HFFc6 (cell line): ENCODE measurements at regions not wholly inside any gene's neighbourhood (a gene's known extent, or its start where the extent isn't known, plus 50 kb on each side); places are given as distances from the start of the nearest gene placed in this dataset.

Experiments used
- DNase-seq: peaks from one replicate; pipeline ENCODE4 v3.0.0-alpha.2; 2018
- H3K27ac Mint-ChIP-seq: 2 replicates; pipeline ENCODE4 v1.8.0; 2020; ENCODE audit warnings: mild to moderate bottlenecking, mixed read lengths
- H3K27me3 Mint-ChIP-seq: 2 replicates; pipeline ENCODE4 v1.8.0; 2021; ENCODE audit warnings: mild to moderate bottlenecking, moderate library complexity, mixed read lengths; ENCODE audit not compliant: insufficient read depth
- H3K36me3 Mint-ChIP-seq: 2 replicates; pipeline ENCODE4 v1.8.0; 2021; ENCODE audit warnings: low read depth, mixed read lengths
- H3K4me1 Mint-ChIP-seq: 2 replicates; pipeline ENCODE4 v1.8.0; 2020; ENCODE audit warnings: low read depth, mixed read lengths
- H3K4me3 Mint-ChIP-seq: 2 replicates; pipeline ENCODE4 v1.8.0; 2020; ENCODE audit warnings: mild to moderate bottlenecking, moderate library complexity, mixed read lengths
- H3K9me3 Mint-ChIP-seq: 2 replicates; pipeline ENCODE4 v1.8.0; 2020; ENCODE audit warnings: mild to moderate bottlenecking, mixed read lengths
- TF ChIP-seq, protein P1 (sequence below): fragments of 200-600 bp; sonication (generic); IDR thresholded peaks from 2 replicates; pipeline ENCODE4 v1.5.0; 2021; ENCODE audit warnings: antibody characterized with exemption, mild to moderate bottlenecking

GRCh38 chr4:180100433-180101344 is 2142.5 kb upstream of the TENM3 start:
- no peaks in the 10 kb centered on the region for H3K4me1 Mint-ChIP-seq
- no peak overlapping the region for H3K4me3 Mint-ChIP-seq
- peaks cover 4% of the 10 kb centered on the region; the same call in 1 of the 2 replicates for H3K36me3 Mint-ChIP-seq
- no peaks in the 10 kb centered on the region for H3K27me3 Mint-ChIP-seq
- TF ChIP-seq, protein P1, sequence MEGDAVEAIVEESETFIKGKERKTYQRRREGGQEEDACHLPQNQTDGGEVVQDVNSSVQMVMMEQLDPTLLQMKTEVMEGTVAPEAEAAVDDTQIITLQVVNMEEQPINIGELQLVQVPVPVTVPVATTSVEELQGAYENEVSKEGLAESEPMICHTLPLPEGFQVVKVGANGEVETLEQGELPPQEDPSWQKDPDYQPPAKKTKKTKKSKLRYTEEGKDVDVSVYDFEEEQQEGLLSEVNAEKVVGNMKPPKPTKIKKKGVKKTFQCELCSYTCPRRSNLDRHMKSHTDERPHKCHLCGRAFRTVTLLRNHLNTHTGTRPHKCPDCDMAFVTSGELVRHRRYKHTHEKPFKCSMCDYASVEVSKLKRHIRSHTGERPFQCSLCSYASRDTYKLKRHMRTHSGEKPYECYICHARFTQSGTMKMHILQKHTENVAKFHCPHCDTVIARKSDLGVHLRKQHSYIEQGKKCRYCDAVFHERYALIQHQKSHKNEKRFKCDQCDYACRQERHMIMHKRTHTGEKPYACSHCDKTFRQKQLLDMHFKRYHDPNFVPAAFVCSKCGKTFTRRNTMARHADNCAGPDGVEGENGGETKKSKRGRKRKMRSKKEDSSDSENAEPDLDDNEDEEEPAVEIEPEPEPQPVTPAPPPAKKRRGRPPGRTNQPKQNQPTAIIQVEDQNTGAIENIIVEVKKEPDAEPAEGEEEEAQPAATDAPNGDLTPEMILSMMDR = no peak
- no peak for DNase-seq
- H3K9me3 Mint-ChIP-seq = peaks cover 31% of the 10 kb centered on the region
- H3K27ac Mint-ChIP-seq = no peak overlapping the region

GRCh38 chr4:180101348-180102083 is 2141.7 kb upstream of the TENM3 start:
- TF ChIP-seq, protein P1 = no peak
- H3K27me3 Mint-ChIP-seq = no peaks in the 10 kb centered on the region
- H3K4me1 Mint-ChIP-seq = no peaks in the 10 kb centered on the region
- no peak overlapping the region for H3K4me3 Mint-ChIP-seq
- peaks cover 4% of the 10 kb centered on the region; the same call in 1 of the 2 replicates for H3K36me3 Mint-ChIP-seq
- no peak for DNase-seq
- H3K9me3 Mint-ChIP-seq = peaks cover 30% of the 10 kb centered on the region
- no peak overlapping the region for H3K27ac Mint-ChIP-seq

DNA sequence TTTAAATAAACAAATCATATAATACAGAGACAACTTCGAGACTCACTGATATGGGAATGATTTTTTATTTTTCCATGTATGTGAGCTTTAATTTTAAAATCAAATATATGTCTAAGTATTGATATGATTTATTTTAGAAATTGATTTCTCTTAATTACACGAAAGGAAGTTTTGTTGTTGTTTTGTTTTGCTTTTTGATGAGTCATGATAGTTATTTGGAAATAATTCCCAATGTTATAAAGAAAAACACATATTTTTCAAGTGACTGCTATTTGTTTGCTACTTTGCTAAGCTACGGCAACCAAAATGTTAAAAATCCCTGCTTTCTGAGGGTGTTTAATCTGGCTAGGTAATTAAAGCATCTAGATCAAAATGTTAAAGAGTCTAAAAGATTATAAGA is 2139.4 kb upstream of the TENM3 start:
- no peak overlapping the region for H3K4me3 Mint-ChIP-seq
- H3K27ac Mint-ChIP-seq = no peak overlapping the region
- peaks cover 29% of the 10 kb centered on the region for H3K9me3 Mint-ChIP-seq
- H3K4me1 Mint-ChIP-seq = no peaks in the 10 kb centered on the region
- H3K36me3 Mint-ChIP-seq = peaks cover 4% of the 10 kb centered on the region; the same call in 1 of the 2 replicates
- no peak for DNase-seq
- TF ChIP-seq, protein P1 = no peak
- H3K27me3 Mint-ChIP-seq = no peaks in the 10 kb centered on the region

DNA sequence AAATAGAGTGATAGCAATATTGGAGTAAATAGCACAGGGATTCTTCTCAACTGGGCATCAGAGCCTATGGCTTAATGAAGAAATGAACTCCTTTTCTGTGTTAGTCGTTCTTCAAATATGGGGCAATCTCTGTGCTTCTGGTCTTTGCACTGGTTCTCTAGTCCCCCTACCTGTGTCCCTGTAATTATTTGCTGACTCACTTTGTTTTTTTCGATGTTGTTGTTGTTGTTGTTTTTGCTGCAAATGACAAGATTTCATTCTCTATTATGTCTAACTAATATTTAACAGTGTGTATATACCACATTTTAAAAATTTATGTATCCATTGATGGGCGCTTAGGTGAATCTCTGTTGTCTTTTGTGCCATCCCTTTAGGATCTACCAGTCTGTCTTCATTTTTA is 2137.8 kb upstream of the TENM3 start:
- Mint-ChIP-seq H3K9me3 (peaks cover 21% of the 10 kb centered on the region), H3K36me3 (peaks cover 7% of the 10 kb centered on the region; the same call in 1 of the 2 replicates), H3K27ac (no peak overlapping the region), H3K4me1 (no peaks in the 10 kb centered on the region), H3K4me3 (no peak overlapping the region), H3K27me3 (no peaks in the 10 kb centered on the region)
- no peak for DNase-seq
- TF ChIP-seq, protein P1 = no peak

GRCh38 chr4:180106122-180106521 is 2137.1 kb upstream of the TENM3 start:
- H3K27me3 Mint-ChIP-seq = no peaks in the 10 kb centered on the region
- H3K4me3 Mint-ChIP-seq = no peak overlapping the region
- H3K27ac Mint-ChIP-seq = no peak overlapping the region
- TF ChIP-seq, protein P1 = no peak
- H3K36me3 Mint-ChIP-seq = peaks cover 7% of the 10 kb centered on the region; the same call in 1 of the 2 replicates
- no peaks in the 10 kb centered on the region for H3K4me1 Mint-ChIP-seq
- peaks cover 28% of the 10 kb centered on the region for H3K9me3 Mint-ChIP-seq
- no peak for DNase-seq
